PC-9 (cell line): ENCODE measurements at regions not wholly inside any gene's neighbourhood (a gene's known extent, or its start where the extent isn't known, plus 50 kb on each side); places are given as distances from the start of the nearest gene placed in this dataset.

Experiments
- EZH2 ChIP-seq: fragments of 200-600 bp; sonication (generic); IDR thresholded peaks from 2 replicates; pipeline ENCODE4 v1.8.0; 2017; ENCODE audit warnings: antibody characterized with exemption, low read depth
- TF ChIP-seq, protein P1 (sequence below): fragments of 200-600 bp; sonication (generic); conservative IDR thresholded peaks from 2 replicates; pipeline ENCODE4 v1.6.1; 2017; ENCODE audit warnings: mixed run types, antibody characterized with exemption, mild to moderate bottlenecking, moderate library complexity

DNA sequence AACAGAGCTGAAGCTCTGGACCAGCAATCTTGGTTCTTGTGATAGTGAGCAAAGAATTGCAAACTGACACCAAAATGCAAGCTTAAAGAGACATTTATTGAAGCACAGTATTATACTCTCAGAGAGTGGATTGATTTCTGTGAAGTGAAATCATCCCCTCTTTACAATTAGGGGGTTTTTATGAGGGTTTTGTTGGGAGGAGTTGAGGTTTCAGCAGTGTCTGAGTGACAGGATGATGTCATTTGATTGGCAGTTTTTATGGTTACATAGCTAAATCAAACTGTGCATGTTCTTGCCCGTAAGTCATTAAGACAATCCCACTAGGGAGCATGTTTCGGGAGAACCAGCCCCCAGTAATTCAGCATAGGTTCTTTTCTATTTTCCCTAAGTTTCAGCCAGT is 1200.5 kb downstream of the SI start:
- TF ChIP-seq, protein P1, sequence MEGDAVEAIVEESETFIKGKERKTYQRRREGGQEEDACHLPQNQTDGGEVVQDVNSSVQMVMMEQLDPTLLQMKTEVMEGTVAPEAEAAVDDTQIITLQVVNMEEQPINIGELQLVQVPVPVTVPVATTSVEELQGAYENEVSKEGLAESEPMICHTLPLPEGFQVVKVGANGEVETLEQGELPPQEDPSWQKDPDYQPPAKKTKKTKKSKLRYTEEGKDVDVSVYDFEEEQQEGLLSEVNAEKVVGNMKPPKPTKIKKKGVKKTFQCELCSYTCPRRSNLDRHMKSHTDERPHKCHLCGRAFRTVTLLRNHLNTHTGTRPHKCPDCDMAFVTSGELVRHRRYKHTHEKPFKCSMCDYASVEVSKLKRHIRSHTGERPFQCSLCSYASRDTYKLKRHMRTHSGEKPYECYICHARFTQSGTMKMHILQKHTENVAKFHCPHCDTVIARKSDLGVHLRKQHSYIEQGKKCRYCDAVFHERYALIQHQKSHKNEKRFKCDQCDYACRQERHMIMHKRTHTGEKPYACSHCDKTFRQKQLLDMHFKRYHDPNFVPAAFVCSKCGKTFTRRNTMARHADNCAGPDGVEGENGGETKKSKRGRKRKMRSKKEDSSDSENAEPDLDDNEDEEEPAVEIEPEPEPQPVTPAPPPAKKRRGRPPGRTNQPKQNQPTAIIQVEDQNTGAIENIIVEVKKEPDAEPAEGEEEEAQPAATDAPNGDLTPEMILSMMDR = no peak
- no peak for TF ChIP-seq EZH2
